NCI-H226 (cell line): ENCODE measurements at regions not wholly inside any gene's neighbourhood (a gene's known extent, or its start where the extent isn't known, plus 50 kb on each side); places are given as distances from the start of the nearest gene placed in this dataset.
"Not testable (repeated sequence)": the region's sequence is repeated elsewhere in the genome, so short reads cannot be mapped to it uniquely, and the experiment has no call there.

Experiments
- DNase-seq: peaks from one replicate; pipeline ENCODE4 v3.0.0-alpha.2; 2015

- DNase-seq: no peak
These were observed 1378.2 kb downstream of the STIM2 start for GRCh38 chr4:28238876-28239275.

- no peak for DNase-seq
These were observed 1380.4 kb downstream of the STIM2 start for GRCh38 chr4:28241021-28241420.

DNA sequence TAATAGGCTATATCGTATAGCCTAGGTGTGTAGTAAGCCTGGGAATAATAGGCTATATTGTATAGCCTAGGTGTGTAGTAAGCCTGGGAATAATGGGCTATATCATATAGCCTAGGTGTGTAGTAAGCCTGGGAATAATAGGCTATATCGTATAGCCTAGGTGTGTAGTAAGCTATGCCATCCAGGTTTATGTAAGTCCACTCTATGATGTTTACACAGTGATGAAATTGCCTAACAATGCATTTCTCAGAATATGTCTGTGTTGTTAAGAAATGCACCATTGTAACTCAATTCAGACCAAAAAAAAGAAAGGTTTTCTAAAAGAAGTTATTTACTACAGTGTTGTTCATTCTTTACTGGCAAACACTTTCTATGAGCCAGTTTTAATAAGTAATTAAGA lies 1387.2 kb downstream of the STIM2 start:
- DNase-seq: no peak

DNA sequence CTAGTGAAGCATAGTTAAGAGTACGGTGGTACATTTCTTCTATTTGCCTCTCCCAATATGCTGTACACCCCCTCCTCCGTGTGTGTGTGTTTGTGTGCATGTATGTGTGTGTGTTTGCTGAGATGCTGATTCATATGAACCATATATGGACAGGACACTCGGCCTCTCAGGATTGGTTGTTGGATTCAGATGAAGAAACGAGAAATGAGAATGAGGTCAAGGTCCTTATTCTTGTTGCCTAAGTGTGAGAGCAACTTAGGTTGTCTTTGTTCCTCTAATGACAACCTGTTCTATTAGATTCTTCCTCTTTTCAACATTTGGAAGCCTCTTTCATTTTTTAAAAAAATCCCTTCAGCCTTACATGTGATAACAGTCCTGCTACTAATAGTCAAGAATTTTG lies 1387.6 kb downstream of the STIM2 start:
- DNase-seq: no peak

GRCh38 chr4:28250646-28251045 lies 1390.0 kb downstream of the STIM2 start:
- no peak for DNase-seq

DNA sequence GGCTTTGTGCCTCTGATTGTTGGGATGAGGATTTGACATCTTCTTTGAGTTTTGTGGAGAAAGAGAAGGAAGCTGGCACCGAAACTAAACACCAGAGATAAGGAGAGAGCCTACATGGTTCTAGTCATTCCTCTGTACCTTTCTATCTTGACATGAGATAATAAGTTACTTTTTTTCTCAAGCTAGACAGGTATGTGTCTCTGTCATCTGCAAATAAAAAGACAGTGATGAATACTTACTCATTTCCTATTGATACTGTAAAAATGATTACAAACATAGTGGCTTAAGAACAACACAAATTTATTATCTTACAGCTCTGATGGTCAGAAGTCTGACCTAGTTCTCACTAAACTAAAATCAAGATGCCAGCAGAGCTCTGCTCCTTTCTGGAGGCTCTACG lies 1391.2 kb downstream of the STIM2 start:
- no peak for DNase-seq

- no peak for DNase-seq
These were observed 1393.4 kb downstream of the STIM2 start for GRCh38 chr4:28254003-28254402.

DNA sequence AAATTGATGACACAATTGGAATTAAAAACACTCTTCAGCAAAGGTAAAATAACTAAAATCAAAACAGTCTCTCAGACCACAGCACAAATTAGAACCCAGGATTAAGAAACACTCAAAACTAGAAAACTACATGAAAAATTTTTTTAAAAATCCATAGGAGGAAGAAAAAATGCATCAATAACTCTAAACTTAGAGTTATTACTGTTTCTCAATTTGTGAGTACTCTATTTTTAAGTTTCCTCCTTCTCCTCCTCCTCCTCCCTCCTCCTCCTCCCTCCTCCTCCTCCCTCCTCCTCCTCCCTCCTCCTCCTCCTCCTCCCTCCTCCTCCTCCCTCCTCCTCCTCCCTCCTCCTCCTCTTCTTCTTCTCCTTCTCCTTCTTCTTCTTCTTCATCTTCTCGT lies 1395.7 kb downstream of the STIM2 start:
- no peak for DNase-seq

DNA sequence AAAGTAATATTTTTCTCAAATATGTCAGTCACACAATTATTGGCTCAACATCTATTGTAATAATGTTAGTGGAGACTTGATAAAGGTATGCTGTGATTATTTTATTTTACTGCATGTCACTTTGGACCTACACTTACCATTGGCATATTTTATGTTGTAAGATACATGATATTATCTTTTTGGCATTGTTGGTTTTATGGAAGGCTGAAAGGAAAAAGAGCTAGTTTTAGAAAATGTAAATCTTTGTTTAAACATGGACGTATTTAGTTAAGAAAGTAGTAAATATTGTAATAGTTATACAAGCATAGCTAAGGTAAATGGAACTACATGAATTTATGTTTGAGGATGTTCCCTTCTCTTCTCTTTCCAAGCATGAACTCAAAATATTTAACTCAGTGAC lies 1399.3 kb downstream of the STIM2 start:
- no peak for DNase-seq

- no peak for DNase-seq
These were observed 1406.5 kb downstream of the STIM2 start for GRCh38 chr4:28267166-28267565.

- DNase-seq: no peak
These were observed 1408.8 kb downstream of the STIM2 start for GRCh38 chr4:28269426-28269825.

DNA sequence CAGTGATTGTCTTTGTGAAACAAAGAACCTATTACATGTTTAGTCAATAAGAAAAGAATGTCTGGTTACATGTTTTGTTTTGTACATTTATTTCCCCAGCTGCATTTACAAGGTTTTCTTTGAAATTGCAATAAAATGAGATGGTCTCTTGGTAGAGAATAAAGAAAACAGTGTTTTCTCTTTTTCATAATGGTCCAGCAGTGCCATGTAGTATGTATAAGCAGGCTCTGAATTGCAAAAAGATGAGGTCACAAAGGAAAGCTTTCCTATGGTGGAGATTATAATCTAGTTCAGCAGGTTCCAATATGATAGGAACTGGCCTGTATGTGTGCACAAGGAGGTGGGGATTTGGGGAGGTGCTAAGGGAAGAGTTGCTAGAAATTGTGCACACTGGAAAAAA lies 1417.3 kb downstream of the STIM2 start:
- no peak for DNase-seq

DNA sequence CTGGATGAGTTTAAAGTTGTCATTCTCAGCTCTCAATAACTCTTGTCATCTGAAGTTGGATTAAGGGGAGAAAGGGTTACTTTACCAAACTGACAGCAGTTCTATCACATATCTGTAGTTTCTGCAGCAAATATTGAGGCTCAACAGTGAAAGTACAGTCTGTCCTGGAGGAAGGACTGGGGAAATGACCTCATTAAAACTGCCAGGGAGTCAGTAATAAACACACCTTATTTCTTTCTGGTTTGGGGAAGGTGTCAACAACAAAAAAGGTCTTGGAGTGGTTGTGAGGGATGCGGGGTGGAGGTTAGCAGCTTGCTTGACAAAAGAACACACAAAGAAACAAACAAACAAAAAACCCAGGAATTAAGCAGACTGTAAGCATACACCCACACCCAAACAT lies 1418.0 kb downstream of the STIM2 start:
- no peak for DNase-seq

GRCh38 chr4:28279249-28279648 lies 1418.6 kb downstream of the STIM2 start:
- no peak for DNase-seq

GRCh38 chr4:28286266-28286665 lies 1425.6 kb downstream of the STIM2 start:
- DNase-seq: not testable (repeated sequence)

DNA sequence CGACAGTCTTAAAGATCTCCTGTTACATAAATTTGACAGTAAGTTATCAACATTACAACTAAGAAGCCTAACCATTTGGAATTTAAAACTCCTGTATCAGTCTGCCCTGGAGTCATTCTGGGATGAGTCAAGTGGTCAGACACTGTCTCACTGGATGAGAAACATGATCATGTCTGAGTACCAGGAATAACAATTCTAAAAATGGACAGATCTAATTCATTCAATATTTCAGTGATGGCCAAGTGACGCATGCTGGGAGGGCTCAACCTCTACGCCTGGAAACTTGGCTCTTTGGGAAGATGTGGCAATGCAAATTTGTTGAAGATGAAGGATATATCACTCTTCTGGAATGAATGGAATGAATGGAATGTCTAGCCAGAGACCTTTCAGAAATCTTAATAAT lies 1427.2 kb downstream of the STIM2 start:
- DNase-seq: peak; percentile 96

GRCh38 chr4:28296239-28296638 lies 1435.6 kb downstream of the STIM2 start:
- no peak for DNase-seq

GRCh38 chr4:28310926-28311325 lies 1450.3 kb downstream of the STIM2 start:
- no peak for DNase-seq

GRCh38 chr4:28312497-28312896 lies 1451.9 kb downstream of the STIM2 start:
- not testable (repeated sequence) for DNase-seq

DNA sequence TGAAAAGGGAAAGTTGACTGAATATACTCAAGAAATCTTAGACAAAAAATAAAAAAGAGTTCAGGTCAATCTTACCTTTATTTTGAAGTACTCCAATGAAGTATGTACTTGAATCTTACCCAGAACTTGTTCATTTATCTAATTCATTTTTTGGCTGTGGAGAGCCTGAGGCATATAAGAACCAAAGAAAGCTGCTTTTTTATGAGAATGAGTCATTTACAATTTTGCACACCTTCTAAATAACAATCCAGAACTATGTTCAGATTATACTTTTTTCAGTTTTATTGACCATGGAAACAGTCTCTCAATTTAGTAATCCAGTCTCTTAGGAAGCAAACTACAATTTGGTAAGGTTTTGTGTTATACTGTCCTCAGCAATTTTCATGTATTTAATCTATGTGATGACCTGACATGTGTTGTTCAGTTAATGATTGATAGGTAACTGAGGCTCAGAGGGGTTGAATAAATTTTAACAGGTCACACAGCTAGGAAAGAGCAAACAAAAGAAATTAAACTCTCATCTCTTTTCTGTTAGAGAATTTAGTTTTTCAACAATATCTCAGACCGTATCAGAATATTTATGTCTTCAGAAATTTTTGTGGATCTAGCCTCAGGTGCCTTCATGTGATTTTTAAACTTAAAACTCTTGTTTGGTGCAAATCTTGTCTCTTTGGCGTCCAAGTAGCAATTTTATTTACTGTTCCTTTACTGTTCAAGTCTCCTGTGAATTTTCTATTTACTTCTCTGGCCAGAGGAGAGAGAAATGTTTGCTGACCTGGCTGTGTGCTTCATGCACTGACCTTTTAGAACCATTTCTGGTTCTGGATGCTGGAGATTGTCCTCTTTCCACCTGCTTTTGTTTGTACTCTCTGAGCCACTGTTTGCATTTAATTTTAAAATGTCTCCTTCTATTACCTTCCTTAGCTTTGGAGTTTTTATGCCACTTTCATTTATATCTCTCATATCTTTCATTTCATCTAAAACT lies 1453.4 kb downstream of the STIM2 start:
- DNase-seq: no peak

GRCh38 chr4:28317221-28317620 lies 1456.6 kb downstream of the STIM2 start:
- no peak for DNase-seq

GRCh38 chr4:28334249-28334648 lies 1473.6 kb downstream of the STIM2 start:
- DNase-seq: no peak

DNA sequence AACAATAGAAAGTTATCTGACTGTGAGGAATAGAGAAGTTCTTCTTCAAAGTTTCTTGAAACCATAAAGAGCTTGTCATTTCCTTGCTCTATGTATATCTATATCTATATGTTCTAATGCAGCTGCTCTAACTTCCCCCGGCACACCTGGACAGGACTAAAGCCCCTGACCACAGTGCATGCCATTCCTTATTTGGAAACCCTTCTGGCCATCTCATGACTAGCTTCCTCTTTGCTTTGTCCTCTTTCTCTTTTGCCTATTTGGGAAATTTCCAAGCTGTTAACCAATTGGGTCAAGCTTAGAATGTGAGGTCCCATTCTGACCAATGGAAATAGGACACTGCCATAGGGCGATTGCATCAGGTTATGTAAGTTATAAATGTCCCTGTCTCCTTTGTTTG lies 1481.1 kb downstream of the STIM2 start:
- DNase-seq: no peak

DNA sequence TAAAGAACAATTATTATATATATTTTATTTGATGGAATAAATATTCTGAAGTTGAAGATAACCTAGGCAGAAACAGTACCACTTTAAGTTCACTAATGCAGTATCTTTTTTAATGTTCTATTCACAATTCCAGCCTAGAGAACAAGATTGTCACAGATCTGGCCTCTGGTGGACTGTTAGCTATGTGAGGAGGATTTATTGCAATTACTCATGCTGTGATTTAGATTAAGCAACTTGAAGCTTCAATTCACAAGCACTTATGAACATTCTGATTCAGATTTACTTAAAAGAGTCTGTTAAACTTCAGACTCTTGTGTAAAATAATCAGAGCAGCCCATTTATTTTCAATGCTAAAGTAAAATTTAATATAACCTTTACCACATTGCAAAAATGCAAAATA lies 1489.8 kb downstream of the STIM2 start:
- DNase-seq: peak; percentile 36

GRCh38 chr4:28351102-28351501 lies 1490.5 kb downstream of the STIM2 start:
- no peak for DNase-seq
